HFFc6 (cell line): ENCODE measurements at regions not wholly inside any gene's neighbourhood (a gene's known extent, or its start where the extent isn't known, plus 50 kb on each side); places are given as distances from the start of the nearest gene placed in this dataset.

Experiments
- DNase-seq: peaks from one replicate; pipeline ENCODE4 v3.0.0-alpha.2; 2018
- H3K27ac Mint-ChIP-seq: 2 replicates; pipeline ENCODE4 v1.8.0; 2020; ENCODE audit warnings: mild to moderate bottlenecking, mixed read lengths
- H3K27me3 Mint-ChIP-seq: 2 replicates; pipeline ENCODE4 v1.8.0; 2021; ENCODE audit warnings: mild to moderate bottlenecking, moderate library complexity, mixed read lengths; ENCODE audit not compliant: insufficient read depth
- H3K36me3 Mint-ChIP-seq: 2 replicates; pipeline ENCODE4 v1.8.0; 2021; ENCODE audit warnings: low read depth, mixed read lengths
- H3K4me1 Mint-ChIP-seq: 2 replicates; pipeline ENCODE4 v1.8.0; 2020; ENCODE audit warnings: low read depth, mixed read lengths
- H3K4me3 Mint-ChIP-seq: 2 replicates; pipeline ENCODE4 v1.8.0; 2020; ENCODE audit warnings: mild to moderate bottlenecking, moderate library complexity, mixed read lengths
- H3K9me3 Mint-ChIP-seq: 2 replicates; pipeline ENCODE4 v1.8.0; 2020; ENCODE audit warnings: mild to moderate bottlenecking, mixed read lengths
- CTCF ChIP-seq: fragments of 200-600 bp; sonication (generic); IDR thresholded peaks from 2 replicates; pipeline ENCODE4 v1.5.0; 2021; ENCODE audit warnings: antibody characterized with exemption, mild to moderate bottlenecking

DNA sequence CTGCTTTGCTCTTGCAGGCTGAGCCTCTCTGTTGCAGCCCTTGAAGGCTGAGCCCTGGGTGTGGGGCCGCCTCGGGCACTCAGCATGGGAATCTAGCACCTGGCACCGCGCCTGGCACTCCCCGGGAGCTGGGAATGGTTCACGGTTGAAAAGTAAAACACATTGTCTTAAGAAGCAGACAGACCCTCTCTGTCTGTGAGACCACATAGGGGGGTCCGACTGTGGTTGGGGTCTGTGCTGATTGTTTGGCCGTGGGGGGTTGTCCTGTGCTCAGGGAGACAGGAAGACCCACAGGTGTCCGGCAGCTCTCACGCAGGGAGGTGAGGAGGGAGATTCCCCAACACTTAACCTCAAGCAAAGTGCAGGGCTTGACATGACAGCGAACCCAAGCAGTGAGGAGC, 64.8 kb downstream of the SOX1 start:
- DNase-seq, result no peak
- TF ChIP-seq CTCF, result no peak
- Mint-ChIP-seq H3K4me1 (no peaks in the 10 kb centered on the region), H3K4me3 (no peak overlapping the region), H3K27me3 (peaks cover 6% of the 10 kb centered on the region), H3K9me3 (peaks cover 56% of the 10 kb centered on the region), H3K36me3 (no peaks in the 10 kb centered on the region), H3K27ac (no peak overlapping the region)

DNA sequence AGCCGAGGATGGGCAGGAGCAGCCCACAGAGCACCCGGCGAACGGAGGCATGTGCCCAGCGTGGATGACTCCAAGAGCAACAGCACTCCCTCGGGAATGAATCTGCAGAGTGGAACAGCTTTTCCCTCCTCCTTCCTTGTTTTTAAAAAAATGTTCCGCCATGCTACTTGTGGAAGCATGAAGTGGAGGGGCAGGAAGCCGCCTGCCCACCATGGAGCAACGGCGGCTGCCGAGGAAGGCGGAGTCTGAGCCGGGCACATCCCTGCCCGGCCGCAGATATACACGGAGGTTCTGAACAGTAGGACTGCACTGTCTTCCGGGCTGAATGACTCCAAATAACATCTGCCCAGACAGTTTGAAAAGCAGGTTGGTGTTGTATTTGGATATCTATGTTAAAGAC, 65.2 kb downstream of the SOX1 start:
- no peaks in the 10 kb centered on the region for H3K36me3 Mint-ChIP-seq
- H3K27ac Mint-ChIP-seq, result no peak overlapping the region
- no peaks in the 10 kb centered on the region for H3K4me1 Mint-ChIP-seq
- no peak overlapping the region for H3K4me3 Mint-ChIP-seq
- H3K9me3 Mint-ChIP-seq, result peaks cover 56% of the 10 kb centered on the region
- no peak for DNase-seq
- H3K27me3 Mint-ChIP-seq, result peaks cover 6% of the 10 kb centered on the region
- no peak for TF ChIP-seq CTCF

GRCh38 chr13:112132619-112133018, 65.7 kb downstream of the SOX1 start:
- no peak overlapping the region for H3K27ac Mint-ChIP-seq
- no peak for TF ChIP-seq CTCF
- peaks cover 6% of the 10 kb centered on the region for H3K27me3 Mint-ChIP-seq
- no peaks in the 10 kb centered on the region for H3K4me1 Mint-ChIP-seq
- no peak overlapping the region for H3K4me3 Mint-ChIP-seq
- no peak for DNase-seq
- H3K36me3 Mint-ChIP-seq, result no peaks in the 10 kb centered on the region
- H3K9me3 Mint-ChIP-seq, result peaks cover 55% of the 10 kb centered on the region

DNA sequence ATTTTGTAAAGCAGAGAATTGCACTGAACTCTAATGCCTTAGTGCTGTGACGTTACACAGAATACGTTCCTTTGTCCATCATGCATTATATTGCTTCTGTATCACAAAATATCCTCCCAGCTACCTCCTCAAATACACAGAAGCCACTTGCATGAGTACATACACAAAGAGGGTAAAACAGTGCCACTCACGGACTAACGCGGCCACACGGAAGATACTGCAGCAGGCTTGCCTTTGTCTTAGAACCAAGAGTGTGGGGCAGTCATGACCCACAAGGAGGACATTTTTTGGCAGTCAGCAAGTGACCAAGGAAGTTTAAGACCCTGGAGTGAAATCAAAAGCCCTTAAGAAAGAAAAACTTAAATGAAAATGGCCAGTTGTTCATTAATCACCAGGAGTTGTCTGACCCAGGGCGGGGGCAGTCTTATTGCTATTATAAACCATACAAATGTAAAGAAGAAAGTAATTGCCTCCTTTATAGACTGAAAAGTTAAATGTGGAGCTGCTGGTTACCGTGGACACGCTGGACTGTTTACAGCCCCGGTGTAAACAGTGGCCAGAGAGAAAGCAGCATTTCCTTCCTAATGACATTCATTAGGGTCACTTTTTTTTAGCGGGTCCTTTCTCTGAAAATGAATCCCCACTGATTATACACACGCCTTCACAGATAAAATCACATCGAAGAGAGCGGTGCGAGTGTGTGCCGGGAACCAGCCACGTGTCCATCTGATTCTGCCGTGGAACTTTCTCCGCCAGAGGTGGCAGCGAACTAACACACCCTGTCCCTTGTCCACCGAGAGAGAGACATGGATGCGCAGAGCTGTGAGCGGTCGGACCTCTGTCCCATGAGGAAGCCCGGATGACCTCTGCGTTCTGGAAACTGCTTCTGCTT, 66.8 kb downstream of the SOX1 start:
- Mint-ChIP-seq H3K4me3 (no peak overlapping the region), H3K27ac (no peak overlapping the region), H3K9me3 (peaks cover 44% of the 10 kb centered on the region), H3K27me3 (peaks cover 4% of the 10 kb centered on the region), H3K4me1 (no peaks in the 10 kb centered on the region), H3K36me3 (no peaks in the 10 kb centered on the region)
- no peak for DNase-seq
- TF ChIP-seq CTCF, result no peak

DNA sequence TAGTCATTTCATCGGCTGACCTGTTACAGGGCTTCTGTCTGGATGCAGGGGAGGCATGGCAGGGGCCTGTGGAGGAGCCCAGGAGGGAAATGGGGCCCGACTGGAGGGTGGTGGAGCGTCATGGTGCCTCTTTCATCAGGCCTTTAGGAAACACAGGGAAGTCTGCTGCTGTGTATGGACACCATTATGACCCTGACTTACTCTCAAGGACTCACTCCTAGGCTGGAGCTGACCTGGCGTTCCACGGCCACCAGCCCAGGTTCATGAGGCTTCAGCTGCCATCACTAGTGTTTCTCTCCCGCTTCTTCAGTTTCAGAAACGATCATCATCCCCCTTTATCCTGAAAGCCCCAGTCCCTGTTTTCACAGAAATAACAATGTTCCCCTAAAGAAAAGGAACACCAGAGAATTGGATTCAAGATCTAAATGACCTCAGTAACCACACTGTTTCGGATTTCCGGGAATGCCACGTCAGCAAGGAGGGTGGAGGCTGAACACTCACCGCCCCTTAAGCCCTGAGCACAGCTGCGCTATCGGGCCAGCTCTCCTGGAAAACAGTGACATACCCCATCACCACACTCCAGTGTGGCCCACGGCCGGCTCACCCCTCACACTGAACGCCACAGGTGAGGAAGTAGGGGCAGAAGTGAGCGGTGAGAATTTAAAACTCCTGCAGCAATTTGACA, 67.6 kb downstream of the SOX1 start:
- H3K36me3 Mint-ChIP-seq, result no peaks in the 10 kb centered on the region
- H3K9me3 Mint-ChIP-seq, result peaks cover 40% of the 10 kb centered on the region
- no peak overlapping the region for H3K27ac Mint-ChIP-seq
- DNase-seq, result no peak
- H3K27me3 Mint-ChIP-seq, result peaks cover 4% of the 10 kb centered on the region
- H3K4me3 Mint-ChIP-seq, result no peak overlapping the region
- TF ChIP-seq CTCF, result no peak
- no peaks in the 10 kb centered on the region for H3K4me1 Mint-ChIP-seq
